ENCODE measurements at regions not wholly inside any gene's neighbourhood (a gene's known extent, or its start where the extent isn't known, plus 50 kb on each side); places are given as distances from the start of the nearest gene placed in this dataset.

DNA sequence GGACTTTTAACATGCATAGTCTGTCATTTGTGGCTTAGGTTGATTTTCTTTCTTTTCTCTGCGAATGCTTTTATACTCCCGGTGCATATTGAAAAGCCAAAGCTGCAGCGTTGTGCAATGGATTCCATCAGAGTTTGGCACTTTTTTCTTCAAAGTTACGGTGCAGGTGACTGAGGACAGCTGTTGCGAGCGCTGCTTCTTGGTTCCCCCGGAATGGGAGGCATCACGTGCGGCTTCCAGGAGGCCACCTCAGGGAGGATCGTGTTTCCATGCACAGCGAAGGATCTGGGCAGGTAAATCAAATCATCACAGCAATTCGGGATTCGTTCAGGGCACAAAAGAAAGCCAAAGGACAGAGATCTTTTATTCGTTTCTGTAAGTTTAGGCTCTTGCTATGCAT is 109.6 kb upstream of the ALKAL2 start:
- TF ChIP-seq CTCF (conservative IDR thresholded peaks at IDR 0.05 in 1 of 2, IDR thresholded peaks at IDR 0.05 in 1 of 2; ENCODE audit: low read depth in 1 of 2, low read length in 2 of 2) (no peak), EZH2 (IDR thresholded peaks at IDR 0.05; ENCODE audit: low read length, missing control alignments) (no peak)
